ENCODE measurements at regions not wholly inside any gene's neighbourhood (a gene's known extent, or its start where the extent isn't known, plus 50 kb on each side); places are given as distances from the start of the nearest gene placed in this dataset.

DNA sequence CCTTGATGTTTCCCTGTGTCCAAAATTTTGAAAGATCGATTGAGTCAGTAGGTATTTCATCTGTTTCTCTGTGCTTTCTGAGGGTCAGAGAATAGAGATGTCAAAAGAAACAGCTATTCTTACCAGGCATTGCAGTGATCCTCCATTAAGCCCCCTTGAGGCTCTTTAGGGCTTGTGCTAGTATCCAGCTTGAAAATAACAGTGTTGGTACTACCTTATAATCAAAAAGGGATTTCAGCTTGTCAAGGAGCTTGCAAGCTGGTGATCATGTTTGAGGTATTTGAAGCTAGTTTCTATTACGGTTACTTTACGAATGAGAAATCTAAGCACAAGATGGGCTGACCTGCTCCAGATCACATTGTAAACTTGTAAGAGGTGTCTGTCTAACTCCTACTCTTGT, 103.4 kb downstream of the EDEM1 start:
- no peak for DNase-seq
- H3K4me1 ChIP-seq (ENCODE audit: insufficient read depth, low read length) = no peaks in the 10 kb centered on the region
- H3K4me3 ChIP-seq (ENCODE audit: low read depth in 1 of 2, low read length in 2 of 2) = no peak overlapping the region
- TF ChIP-seq, protein P1, sequence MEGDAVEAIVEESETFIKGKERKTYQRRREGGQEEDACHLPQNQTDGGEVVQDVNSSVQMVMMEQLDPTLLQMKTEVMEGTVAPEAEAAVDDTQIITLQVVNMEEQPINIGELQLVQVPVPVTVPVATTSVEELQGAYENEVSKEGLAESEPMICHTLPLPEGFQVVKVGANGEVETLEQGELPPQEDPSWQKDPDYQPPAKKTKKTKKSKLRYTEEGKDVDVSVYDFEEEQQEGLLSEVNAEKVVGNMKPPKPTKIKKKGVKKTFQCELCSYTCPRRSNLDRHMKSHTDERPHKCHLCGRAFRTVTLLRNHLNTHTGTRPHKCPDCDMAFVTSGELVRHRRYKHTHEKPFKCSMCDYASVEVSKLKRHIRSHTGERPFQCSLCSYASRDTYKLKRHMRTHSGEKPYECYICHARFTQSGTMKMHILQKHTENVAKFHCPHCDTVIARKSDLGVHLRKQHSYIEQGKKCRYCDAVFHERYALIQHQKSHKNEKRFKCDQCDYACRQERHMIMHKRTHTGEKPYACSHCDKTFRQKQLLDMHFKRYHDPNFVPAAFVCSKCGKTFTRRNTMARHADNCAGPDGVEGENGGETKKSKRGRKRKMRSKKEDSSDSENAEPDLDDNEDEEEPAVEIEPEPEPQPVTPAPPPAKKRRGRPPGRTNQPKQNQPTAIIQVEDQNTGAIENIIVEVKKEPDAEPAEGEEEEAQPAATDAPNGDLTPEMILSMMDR (IDR thresholded peaks at IDR 0.05; ENCODE audit: borderline replicate concordance, extremely low read depth, low read length, poor library complexity, severe bottlenecking) = no peak
- no peak for TF ChIP-seq EZH2 (IDR thresholded peaks at IDR 0.05; ENCODE audit: borderline replicate concordance, low read depth, low read length, severe bottlenecking)
- no peaks in the 10 kb centered on the region for H3K79me2 ChIP-seq (ENCODE audit: insufficient read depth, low read length)
- H3K9ac ChIP-seq (ENCODE audit: low read depth, low read length) = no peak overlapping the region
- H3K4me2 ChIP-seq (ENCODE audit: insufficient read depth, low read length) = no peak overlapping the region
- H3K36me3 ChIP-seq (ENCODE audit: insufficient read depth, low read length) = no peaks in the 10 kb centered on the region
- ATAC-seq (ENCODE audit: insufficient read depth, low read depth) = no peak
- H3K27me3 ChIP-seq (ENCODE audit: insufficient read depth, low read length, poor library complexity) = no peaks in the 10 kb centered on the region
- no peaks in the 10 kb centered on the region for H4K20me1 ChIP-seq (ENCODE audit: insufficient read depth, low read length)
- no peaks in the 10 kb centered on the region for H3K9me3 ChIP-seq (ENCODE audit: insufficient read depth, low read length, severe bottlenecking)
- no peak overlapping the region for H2AFZ ChIP-seq (ENCODE audit: low read depth, low read length)
- no peak overlapping the region for H3K27ac ChIP-seq (ENCODE audit: low read length)

DNA sequence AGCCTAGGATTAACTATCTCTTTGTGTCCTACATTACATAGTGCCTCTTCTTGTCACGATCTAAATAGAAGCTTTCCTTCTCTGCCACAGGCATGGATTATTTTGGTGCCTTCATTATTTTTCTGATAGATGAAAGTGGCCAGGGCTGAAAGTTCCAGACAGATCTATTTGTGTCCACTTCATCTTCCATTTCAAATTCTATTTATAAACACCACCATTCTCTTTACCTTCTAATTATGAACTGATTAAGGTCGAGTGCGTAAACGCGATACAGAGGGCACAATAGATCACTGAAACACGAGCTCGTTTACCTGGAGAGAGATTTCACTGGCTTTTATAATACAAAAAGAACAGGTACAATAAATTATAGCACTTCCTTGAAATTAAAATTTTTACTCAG, 105.0 kb downstream of the EDEM1 start:
- Histone ChIP-seq H2AFZ (ENCODE audit: low read depth, low read length) (no peak overlapping the region), H3K9me3 (ENCODE audit: insufficient read depth, low read length, severe bottlenecking) (no peaks in the 10 kb centered on the region), H3K9ac (ENCODE audit: low read depth, low read length) (no peak overlapping the region), H3K36me3 (ENCODE audit: insufficient read depth, low read length) (no peaks in the 10 kb centered on the region), H3K79me2 (ENCODE audit: insufficient read depth, low read length) (no peaks in the 10 kb centered on the region), H3K27me3 (ENCODE audit: insufficient read depth, low read length, poor library complexity) (no peaks in the 10 kb centered on the region), H4K20me1 (ENCODE audit: insufficient read depth, low read length) (no peaks in the 10 kb centered on the region), H3K27ac (ENCODE audit: low read length) (no peak overlapping the region), H3K4me1 (ENCODE audit: insufficient read depth, low read length) (no peaks in the 10 kb centered on the region), H3K4me2 (ENCODE audit: insufficient read depth, low read length) (no peak overlapping the region), H3K4me3 (ENCODE audit: low read depth in 1 of 2, low read length in 2 of 2) (no peak overlapping the region)
- ATAC-seq (ENCODE audit: insufficient read depth, low read depth) (no peak), DNase-seq (no peak)
- TF ChIP-seq EZH2 (IDR thresholded peaks at IDR 0.05; ENCODE audit: borderline replicate concordance, low read depth, low read length, severe bottlenecking) = no peak
- TF ChIP-seq, protein P1 (IDR thresholded peaks at IDR 0.05; ENCODE audit: borderline replicate concordance, extremely low read depth, low read length, poor library complexity, severe bottlenecking) = no peak

GRCh38 chr3:5293207-5293606, 105.7 kb downstream of the EDEM1 start:
- Histone ChIP-seq H3K9ac (ENCODE audit: low read depth, low read length) (no peak overlapping the region), H3K4me1 (ENCODE audit: insufficient read depth, low read length) (no peaks in the 10 kb centered on the region), H3K9me3 (ENCODE audit: insufficient read depth, low read length, severe bottlenecking) (no peaks in the 10 kb centered on the region), H3K79me2 (ENCODE audit: insufficient read depth, low read length) (no peaks in the 10 kb centered on the region), H3K36me3 (ENCODE audit: insufficient read depth, low read length) (no peaks in the 10 kb centered on the region), H3K4me3 (ENCODE audit: low read depth in 1 of 2, low read length in 2 of 2) (no peak overlapping the region), H3K27me3 (ENCODE audit: insufficient read depth, low read length, poor library complexity) (no peaks in the 10 kb centered on the region), H2AFZ (ENCODE audit: low read depth, low read length) (no peak overlapping the region), H3K27ac (ENCODE audit: low read length) (no peak overlapping the region), H4K20me1 (ENCODE audit: insufficient read depth, low read length) (no peaks in the 10 kb centered on the region), H3K4me2 (ENCODE audit: insufficient read depth, low read length) (no peak overlapping the region)
- no peak for ATAC-seq (ENCODE audit: insufficient read depth, low read depth)
- TF ChIP-seq, protein P1 (IDR thresholded peaks at IDR 0.05; ENCODE audit: borderline replicate concordance, extremely low read depth, low read length, poor library complexity, severe bottlenecking) = no peak
- no peak for TF ChIP-seq EZH2 (IDR thresholded peaks at IDR 0.05; ENCODE audit: borderline replicate concordance, low read depth, low read length, severe bottlenecking)
- DNase-seq = no peak

- H3K4me2 ChIP-seq (ENCODE audit: insufficient read depth, low read length) = no peak overlapping the region
- H3K79me2 ChIP-seq (ENCODE audit: insufficient read depth, low read length) = no peaks in the 10 kb centered on the region
- no peak overlapping the region for H3K27ac ChIP-seq (ENCODE audit: low read length)
- H3K9ac ChIP-seq (ENCODE audit: low read depth, low read length) = no peak overlapping the region
- H3K4me3 ChIP-seq (ENCODE audit: low read depth in 1 of 2, low read length in 2 of 2) = no peak overlapping the region
- H3K36me3 ChIP-seq (ENCODE audit: insufficient read depth, low read length) = no peaks in the 10 kb centered on the region
- no peaks in the 10 kb centered on the region for H3K4me1 ChIP-seq (ENCODE audit: insufficient read depth, low read length)
- TF ChIP-seq, protein P1 (IDR thresholded peaks at IDR 0.05; ENCODE audit: borderline replicate concordance, extremely low read depth, low read length, poor library complexity, severe bottlenecking) = no peak
- TF ChIP-seq EZH2 (IDR thresholded peaks at IDR 0.05; ENCODE audit: borderline replicate concordance, low read depth, low read length, severe bottlenecking) = no peak
- no peak overlapping the region for H2AFZ ChIP-seq (ENCODE audit: low read depth, low read length)
- H3K9me3 ChIP-seq (ENCODE audit: insufficient read depth, low read length, severe bottlenecking) = no peaks in the 10 kb centered on the region
- H3K27me3 ChIP-seq (ENCODE audit: insufficient read depth, low read length, poor library complexity) = peaks cover 3% of the 10 kb centered on the region
- no peak for ATAC-seq (ENCODE audit: insufficient read depth, low read depth)
- no peaks in the 10 kb centered on the region for H4K20me1 ChIP-seq (ENCODE audit: insufficient read depth, low read length)
- no peak for DNase-seq
Measured at GRCh38 chr3:5294356-5294755, 106.8 kb downstream of the EDEM1 start.

Measured in DND-41 (cell line).